Brain microvascular endothelial cell (primary cell): ENCODE measurements at regions not wholly inside any gene's neighbourhood (a gene's known extent, or its start where the extent isn't known, plus 50 kb on each side); places are given as distances from the start of the nearest gene placed in this dataset.
"Not testable (repeated sequence)": the region's sequence is repeated elsewhere in the genome, so short reads cannot be mapped to it uniquely, and the experiment has no call there.

ENCODE experiments used
- DNase-seq: peaks from one replicate; pipeline ENCODE4 v3.0.0-alpha.2; 2020
- H3K27ac ChIP-seq: fragments of 250-450 bp; sonication (Bioruptor Pico); 2 replicates; pipeline ENCODE4 v1.5.1; 2020; ENCODE audit warnings: mild to moderate bottlenecking, moderate library complexity
- H3K27me3 ChIP-seq: fragments of 250-450 bp; sonication (Bioruptor Pico); replicated peaks from 2 replicates; pipeline ENCODE4 v1.5.1; 2020; ENCODE audit warnings: mild to moderate bottlenecking
- H3K36me3 ChIP-seq: fragments of 250-450 bp; sonication (Bioruptor Pico); replicated peaks from 2 replicates; pipeline ENCODE4 v1.5.1; 2020; ENCODE audit warnings: mild to moderate bottlenecking
- H3K4me3 ChIP-seq: 2 replicates; pipeline ENCODE4 v1.5.1; 2011; ENCODE audit warnings: low read depth, mild to moderate bottlenecking, control low read depth, low read length, moderate library complexity
- in situ Hi-C: cut with HindIII; loops from 2 replicates; pipeline ENCODE4 v1.10.0; 2017; ENCODE audit warnings: low sequenced_read_pairs, low pct_ligation_motif_present
- TF ChIP-seq, protein P1 (sequence below): IDR thresholded peaks from 2 replicates; pipeline ENCODE4 v1.5.1; 2011; ENCODE audit warnings: low read depth, mild to moderate bottlenecking, moderate library complexity, low read length, control low read depth, inconsistent platforms; ENCODE audit errors: missing control alignments

DNA sequence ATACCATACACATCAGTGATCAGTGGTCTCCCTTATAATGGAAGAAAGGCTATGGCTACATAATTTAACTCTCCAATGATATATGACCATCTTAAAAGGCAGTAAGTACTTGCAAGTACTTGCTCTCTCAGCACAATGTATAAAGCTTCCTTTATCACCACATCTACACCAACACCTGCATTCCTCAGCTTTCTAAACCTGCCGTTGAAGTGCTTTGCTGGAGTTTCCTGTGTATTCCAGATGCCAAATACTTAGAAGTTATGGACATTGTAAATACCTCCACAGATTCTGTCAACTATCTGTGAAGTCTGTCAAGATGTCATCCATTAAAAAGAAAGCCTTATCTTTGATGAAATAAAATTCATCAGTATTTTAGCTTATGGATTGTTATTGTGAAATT, 335.0 kb upstream of the GALNTL6 start:
- H3K36me3 ChIP-seq: no peaks in the 10 kb centered on the region
- H3K27ac ChIP-seq: no peak overlapping the region
- DNase-seq: no peak
- TF ChIP-seq, protein P1, sequence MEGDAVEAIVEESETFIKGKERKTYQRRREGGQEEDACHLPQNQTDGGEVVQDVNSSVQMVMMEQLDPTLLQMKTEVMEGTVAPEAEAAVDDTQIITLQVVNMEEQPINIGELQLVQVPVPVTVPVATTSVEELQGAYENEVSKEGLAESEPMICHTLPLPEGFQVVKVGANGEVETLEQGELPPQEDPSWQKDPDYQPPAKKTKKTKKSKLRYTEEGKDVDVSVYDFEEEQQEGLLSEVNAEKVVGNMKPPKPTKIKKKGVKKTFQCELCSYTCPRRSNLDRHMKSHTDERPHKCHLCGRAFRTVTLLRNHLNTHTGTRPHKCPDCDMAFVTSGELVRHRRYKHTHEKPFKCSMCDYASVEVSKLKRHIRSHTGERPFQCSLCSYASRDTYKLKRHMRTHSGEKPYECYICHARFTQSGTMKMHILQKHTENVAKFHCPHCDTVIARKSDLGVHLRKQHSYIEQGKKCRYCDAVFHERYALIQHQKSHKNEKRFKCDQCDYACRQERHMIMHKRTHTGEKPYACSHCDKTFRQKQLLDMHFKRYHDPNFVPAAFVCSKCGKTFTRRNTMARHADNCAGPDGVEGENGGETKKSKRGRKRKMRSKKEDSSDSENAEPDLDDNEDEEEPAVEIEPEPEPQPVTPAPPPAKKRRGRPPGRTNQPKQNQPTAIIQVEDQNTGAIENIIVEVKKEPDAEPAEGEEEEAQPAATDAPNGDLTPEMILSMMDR: no peak
- in situ Hi-C loops: no loop called here
- H3K27me3 ChIP-seq: no peaks in the 10 kb centered on the region
- no peak overlapping the region for H3K4me3 ChIP-seq

DNA sequence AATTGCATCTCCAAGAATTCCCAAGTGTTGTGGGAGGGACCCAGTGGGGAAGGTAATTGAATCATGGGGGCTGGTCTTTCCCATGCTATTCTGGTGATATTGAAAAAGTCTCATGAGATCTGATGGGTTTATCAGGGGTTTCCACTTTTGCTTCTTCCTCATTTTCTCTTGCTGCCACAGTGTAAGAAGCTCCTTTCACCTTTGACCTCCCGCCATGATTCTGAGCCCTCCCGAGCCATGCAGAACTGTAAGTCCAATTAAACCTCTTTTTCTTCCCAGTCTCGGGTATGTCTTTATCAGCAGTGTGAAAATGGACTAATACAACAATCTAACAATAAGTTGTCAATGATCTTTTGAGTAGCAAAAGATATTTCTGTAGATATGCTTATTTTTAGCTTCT, 338.1 kb upstream of the GALNTL6 start:
- H3K4me3 ChIP-seq, H3K36me3 ChIP-seq, H3K27ac ChIP-seq, in situ Hi-C loops, H3K27me3 ChIP-seq, DNase-seq: not testable (repeated sequence)

DNA sequence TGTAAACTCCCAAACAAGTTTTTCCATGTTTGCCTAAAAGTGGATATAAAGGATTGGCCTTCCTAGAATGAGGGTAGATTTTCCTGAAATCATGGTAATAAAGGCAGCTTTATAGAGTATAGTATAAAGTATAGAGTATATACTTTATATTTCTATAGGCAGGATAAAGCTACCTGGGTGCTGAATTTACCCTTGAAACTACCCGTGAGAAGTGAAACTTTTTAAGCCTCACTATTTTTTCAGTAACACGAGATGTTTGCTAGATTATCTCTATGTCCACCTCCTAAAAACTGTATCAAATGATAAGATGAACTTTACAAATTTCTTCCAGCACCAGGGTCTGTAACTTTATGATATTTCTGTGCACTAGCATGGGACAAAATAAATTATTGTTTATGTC, 340.0 kb upstream of the GALNTL6 start:
- Histone ChIP-seq H3K4me3 (no peak overlapping the region), H3K27me3 (no peaks in the 10 kb centered on the region), H3K36me3 (no peaks in the 10 kb centered on the region), H3K27ac (no peak overlapping the region)
- TF ChIP-seq, protein P1: no peak
- DNase-seq: no peak
- in situ Hi-C loops: no loop called here

DNA sequence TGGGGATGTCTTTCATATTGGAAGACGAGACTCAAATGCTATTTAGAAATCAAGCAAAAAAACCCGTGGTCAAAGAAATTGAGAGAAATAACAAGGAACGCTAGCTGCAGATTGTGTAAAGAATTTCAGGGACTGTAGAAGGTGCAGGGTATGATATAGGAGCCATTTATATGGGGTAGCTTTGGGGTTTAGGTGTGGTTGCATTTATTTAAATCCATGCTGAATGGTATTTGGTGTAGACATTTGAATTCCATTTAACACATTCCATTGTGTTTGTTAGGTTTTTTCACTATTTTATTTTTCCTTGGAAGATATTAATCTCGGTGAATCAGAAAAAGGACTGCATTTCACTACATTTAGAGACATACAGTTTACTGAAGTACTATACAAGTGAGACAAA, 341.0 kb upstream of the GALNTL6 start:
- Histone ChIP-seq H3K36me3 (no peaks in the 10 kb centered on the region), H3K27ac (no peak overlapping the region), H3K4me3 (no peak overlapping the region), H3K27me3 (no peaks in the 10 kb centered on the region)
- no peak for DNase-seq
- in situ Hi-C loops: no loop called here
- TF ChIP-seq, protein P1: no peak

DNA sequence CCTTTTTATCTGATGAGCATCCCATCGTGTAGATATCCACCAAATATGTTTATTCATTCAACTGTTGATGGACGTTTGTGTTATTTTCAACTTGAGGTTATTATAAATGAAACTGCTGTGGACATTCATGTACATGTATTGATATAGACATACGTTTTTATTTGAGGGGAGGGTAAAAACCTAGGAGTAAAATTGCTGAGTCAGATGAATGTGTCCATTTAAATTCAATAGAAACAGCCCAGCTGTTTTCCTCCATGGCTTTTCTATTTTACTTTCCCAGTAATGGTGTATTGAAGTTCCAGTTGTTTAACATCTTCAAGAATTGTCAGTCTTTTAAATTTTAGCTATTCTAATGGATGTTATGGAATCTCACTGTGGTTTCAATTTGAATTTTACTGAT, 348.7 kb upstream of the GALNTL6 start:
- no peak for DNase-seq
- H3K27ac ChIP-seq: no peak overlapping the region
- no peaks in the 10 kb centered on the region for H3K27me3 ChIP-seq
- TF ChIP-seq, protein P1: no peak
- in situ Hi-C loops: no loop called here
- H3K36me3 ChIP-seq: no peaks in the 10 kb centered on the region
- no peak overlapping the region for H3K4me3 ChIP-seq

DNA sequence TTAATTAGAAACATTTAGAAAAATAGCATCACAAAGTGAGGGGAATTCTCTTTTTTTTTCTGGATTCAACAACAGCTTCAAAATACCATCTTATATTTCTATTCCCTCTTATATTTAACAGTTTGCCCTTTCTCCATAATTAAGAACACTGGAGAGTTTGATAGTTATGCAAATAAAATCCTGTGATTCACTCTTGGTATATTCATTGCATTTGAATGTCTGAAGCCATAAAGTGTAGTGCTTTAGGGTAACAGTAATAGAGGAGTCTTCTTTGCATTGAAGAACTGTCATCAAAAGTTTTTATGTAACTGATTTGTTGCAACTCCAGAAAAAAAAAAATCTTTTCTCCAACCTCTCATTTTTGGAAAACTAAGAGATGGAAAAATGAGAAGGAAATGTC, 352.0 kb upstream of the GALNTL6 start:
- Histone ChIP-seq H3K27me3 (no peaks in the 10 kb centered on the region), H3K4me3 (no peak overlapping the region), H3K27ac (no peak overlapping the region), H3K36me3 (no peaks in the 10 kb centered on the region)
- TF ChIP-seq, protein P1: no peak
- in situ Hi-C loops: no loop called here
- DNase-seq: no peak
